GM03348 (cell line): ENCODE measurements at regions not wholly inside any gene's neighbourhood (a gene's known extent, or its start where the extent isn't known, plus 50 kb on each side); places are given as distances from the start of the nearest gene placed in this dataset.

Source experiments
- DNase-seq: peaks from one replicate; pipeline ENCODE4 v3.0.0; 2012; ENCODE audit warnings: low spot score

- no peak for DNase-seq
Measured at GRCh38 chr22:48653306-48653705, 1174.4 kb downstream of the BRD1 start.

- DNase-seq: no peak
Measured at GRCh38 chr22:48652796-48653195, 1174.9 kb downstream of the BRD1 start.

GRCh38 chr22:48651981-48652538 lies 1175.6 kb downstream of the BRD1 start:
- DNase-seq: no peak

- no peak for DNase-seq
Measured at GRCh38 chr22:48651036-48651890, 1176.4 kb downstream of the BRD1 start.

- DNase-seq: no peak
Measured at GRCh38 chr22:48650323-48651035, 1177.2 kb downstream of the BRD1 start.

GRCh38 chr22:48649466-48649865 lies 1178.2 kb downstream of the BRD1 start:
- no peak for DNase-seq

GRCh38 chr22:48649031-48649430 lies 1178.6 kb downstream of the BRD1 start:
- DNase-seq: no peak

- DNase-seq: no peak
Measured at GRCh38 chr22:48647606-48648515, 1179.8 kb downstream of the BRD1 start.

GRCh38 chr22:48647051-48647450 lies 1180.6 kb downstream of the BRD1 start:
- DNase-seq: no peak

GRCh38 chr22:48646216-48646925 lies 1181.3 kb downstream of the BRD1 start:
- DNase-seq: no peak

GRCh38 chr22:48645766-48646165 lies 1181.9 kb downstream of the BRD1 start:
- no peak for DNase-seq

- DNase-seq: no peak
Measured at GRCh38 chr22:48644997-48645396, 1182.7 kb downstream of the BRD1 start.

- DNase-seq: peak; percentile 52
Measured at GRCh38 chr22:48644108-48644507, 1183.6 kb downstream of the BRD1 start.

- DNase-seq: no peak
Measured at GRCh38 chr22:48643066-48643731, 1184.5 kb downstream of the BRD1 start.

GRCh38 chr22:48642550-48642949 lies 1185.1 kb downstream of the BRD1 start:
- no peak for DNase-seq

- DNase-seq: no peak
Measured at GRCh38 chr22:48641906-48642475, 1185.7 kb downstream of the BRD1 start.

- DNase-seq: no peak
Measured at GRCh38 chr22:48640890-48641841, 1186.5 kb downstream of the BRD1 start.

- DNase-seq: no peak
Measured at GRCh38 chr22:48639896-48640748, 1187.6 kb downstream of the BRD1 start.
